Common myeloid progenitor, CD34-positive (primary cell): ENCODE measurements at regions not wholly inside any gene's neighbourhood (a gene's known extent, or its start where the extent isn't known, plus 50 kb on each side); places are given as distances from the start of the nearest gene placed in this dataset.

Experiments used
- CTCF ChIA-PET: fragments of 350-600 bp; sonication (Branson Sonifier 250); formaldehyde crosslinking; loops from one replicate; lab custom pipeline; 2021; ENCODE audit warnings: antibody characterized with exemption; lab: Charles Lee
- POLR2A ChIA-PET: fragments of 350-600 bp; sonication (Branson Sonifier 250); formaldehyde crosslinking; loops from one replicate; lab custom pipeline; 2021; ENCODE audit warnings: antibody characterized with exemption; lab: Charles Lee
- DNase-seq, 3 donors: peaks; one replicate each; pipeline versions ENCODE4 v3.0.0 to v3.0.0-alpha.2; 2013
- H3K27ac ChIP-seq, 2 experiments: 1 replicate in 1 of 2; 2 replicates in 1 of 2; pipeline ENCODE4 v1.7.0; 2013; ENCODE audit warnings: inconsistent platforms in 2 of 2, low read length in 2 of 2, mild to moderate bottlenecking in 2 of 2, low read depth in 1 of 2, moderate library complexity in 1 of 2; ENCODE audit not compliant: severe bottlenecking in 2 of 2, insufficient read depth in 1 of 2, poor library complexity in 1 of 2
- H3K27me3 ChIP-seq, 5 experiments: replicated peaks in 2 of 5; 1 replicate in 3 of 5; 2 replicates in 2 of 5; pipeline versions ENCODE4 v1.6.1 to v1.7.0; 2013; ENCODE audit warnings: low read length in 4 of 5, mild to moderate bottlenecking in 2 of 5, moderate library complexity in 2 of 5, inconsistent platforms in 1 of 5; ENCODE audit not compliant: insufficient read depth in 5 of 5, control insufficient read depth in 4 of 5
- H3K36me3 ChIP-seq, 4 experiments: 1 replicate in 2 of 4; 2 replicates in 2 of 4; pipeline versions ENCODE4 v1.6.1 to v1.7.0; 2013; ENCODE audit warnings: low read length in 3 of 4, control low read depth in 1 of 4, mild to moderate bottlenecking in 1 of 4; ENCODE audit not compliant: control insufficient read depth in 4 of 4, insufficient read depth in 4 of 4
- H3K4me1 ChIP-seq, 4 experiments: 1 replicate in 3 of 4; 2 replicates in 1 of 4; pipeline versions ENCODE4 v1.6.1 to v1.7.1; 2013; ENCODE audit warnings: low read length in 3 of 4, mild to moderate bottlenecking in 3 of 4, control low read depth in 1 of 4, inconsistent platforms in 1 of 4, moderate library complexity in 1 of 4; ENCODE audit not compliant: control insufficient read depth in 4 of 4, insufficient read depth in 4 of 4; ENCODE audit errors: control extremely low read depth in 1 of 4
- H3K4me3 ChIP-seq, 7 experiments: 1 replicate in 4 of 7; 2 replicates in 3 of 7; pipeline versions ENCODE4 v1.5.1 to v1.7.0; 2013; ENCODE audit warnings: mild to moderate bottlenecking in 7 of 7, low read length in 6 of 7, moderate library complexity in 6 of 7, inconsistent platforms in 2 of 7, low read depth in 2 of 7, control low read depth in 1 of 7; ENCODE audit not compliant: insufficient read depth in 4 of 7, control insufficient read depth in 1 of 7; ENCODE audit errors: extremely low read depth in 1 of 7
- H3K9me3 ChIP-seq, 5 experiments: 1 replicate in 4 of 5; 2 replicates in 1 of 5; pipeline versions ENCODE4 v1.6.1 to v1.7.1; 2013; ENCODE audit warnings: low read length in 4 of 5, mild to moderate bottlenecking in 2 of 5, inconsistent platforms in 1 of 5, low read depth in 1 of 5, moderate library complexity in 1 of 5; ENCODE audit not compliant: control insufficient read depth in 4 of 5, insufficient read depth in 2 of 5; ENCODE audit errors: control extremely low read depth in 1 of 5
- WGBS: methylation state at CpG from one replicate; pipeline ENCODE4 v1.1.5; 2013; ENCODE audit not compliant: insufficient coverage; 5-methylcytosine and 5-hydroxymethylcytosine counted together

GRCh38 chr1:239224100-239224499 lies 162.3 kb upstream of the CHRM3 start:
- H3K27me3 ChIP-seq: no peaks in the 10 kb centered on the region
- no peaks in the 10 kb centered on the region for H3K4me1 ChIP-seq
- H3K36me3 ChIP-seq: no peaks in the 10 kb centered on the region
- ChIA-PET CTCF (no interaction called here), POLR2A (no interaction called here)
- no peak overlapping the region for H3K4me3 ChIP-seq
- WGBS: no CpG with 5 or more reads among the region's 2 CpGs
- H3K9me3 ChIP-seq: peaks cover 0 to 45% (median 10%) of the 10 kb centered on the region in 5 experiments
- no peak overlapping the region for H3K27ac ChIP-seq
- DNase-seq: no peak

DNA sequence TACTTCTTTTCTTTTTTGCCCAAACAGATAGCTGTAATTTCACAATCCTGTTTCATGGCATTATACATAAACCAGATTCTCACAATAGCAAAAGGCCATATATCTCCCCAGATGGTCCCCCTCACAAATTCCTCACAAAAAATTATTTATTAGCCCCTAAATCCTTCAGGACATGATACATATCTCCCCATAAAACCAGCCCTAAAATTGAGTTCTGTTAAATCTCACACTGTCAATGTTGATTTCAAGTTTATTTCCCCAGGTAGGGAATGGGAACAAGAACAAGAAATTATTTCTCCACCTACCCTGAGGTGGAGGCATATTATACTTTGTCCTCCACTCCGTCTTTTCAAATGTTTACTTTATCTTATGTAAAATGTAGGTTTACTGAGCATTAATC lies 163.4 kb upstream of the CHRM3 start:
- H3K27ac ChIP-seq: no peak overlapping the region
- ChIA-PET CTCF (interaction anchor here (0.6 kb wide), 1 partner anchor 18 kb away, joined by 3 read pairs; no protein-coding TSS in a partner anchor), POLR2A (no interaction called here)
- no peaks in the 10 kb centered on the region for H3K36me3 ChIP-seq
- WGBS: 100% methylated on average over 1 of the region's 1 CpG
- peaks cover 0 to 45% (median 10%) of the 10 kb centered on the region in 5 experiments for H3K9me3 ChIP-seq
- no peaks in the 10 kb centered on the region for H3K27me3 ChIP-seq
- no peak for DNase-seq
- no peaks in the 10 kb centered on the region for H3K4me1 ChIP-seq
- no peak overlapping the region for H3K4me3 ChIP-seq

GRCh38 chr1:239221656-239222055 lies 164.7 kb upstream of the CHRM3 start:
- no peak for DNase-seq
- Histone ChIP-seq H3K4me3 (no peak overlapping the region), H3K9me3 (peaks cover 0 to 40% (median 4%) of the 10 kb centered on the region in 5 experiments), H3K36me3 (no peaks in the 10 kb centered on the region), H3K27me3 (no peaks in the 10 kb centered on the region), H3K4me1 (no peaks in the 10 kb centered on the region), H3K27ac (no peak overlapping the region)
- POLR2A ChIA-PET: no interaction called here
- CTCF ChIA-PET: no interaction called here
- no CpG with 5 or more reads among the region's 2 CpGs for WGBS

DNA sequence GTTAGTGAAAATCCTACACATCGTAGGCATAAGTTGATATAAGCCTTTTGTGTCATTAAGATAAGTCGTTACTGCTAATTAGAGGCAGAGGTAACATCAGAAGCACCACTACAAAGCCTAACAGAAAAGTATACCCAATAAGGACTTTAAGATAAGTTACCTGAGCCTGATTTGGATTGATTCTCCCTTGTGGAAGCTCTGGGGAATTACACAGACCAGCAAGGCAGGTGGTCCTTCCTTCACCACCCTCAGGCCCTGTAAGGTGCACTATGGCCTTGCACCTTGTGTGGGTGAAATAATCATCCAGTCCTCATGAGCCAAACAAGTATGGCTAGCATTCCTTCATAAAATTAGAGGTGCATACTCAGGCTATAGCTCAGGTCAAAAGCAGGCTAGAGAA lies 166.7 kb upstream of the CHRM3 start:
- POLR2A ChIA-PET: no interaction called here
- CTCF ChIA-PET: no interaction called here
- no peaks in the 10 kb centered on the region for H3K4me1 ChIP-seq
- no peak overlapping the region for H3K27ac ChIP-seq
- H3K36me3 ChIP-seq: no peaks in the 10 kb centered on the region
- WGBS: no CpG with 5 or more reads among the region's 2 CpGs
- no peak for DNase-seq
- H3K9me3 ChIP-seq: peaks cover 0 to 24% (median 4%) of the 10 kb centered on the region in 5 experiments
- no peaks in the 10 kb centered on the region for H3K27me3 ChIP-seq
- H3K4me3 ChIP-seq: no peak overlapping the region

- no CpG with 5 or more reads among the region's 1 CpG for WGBS
- H3K9me3 ChIP-seq: peaks cover 0 to 20% (median 4%) of the 10 kb centered on the region in 5 experiments
- DNase-seq: no peak
- H3K4me1 ChIP-seq: no peaks in the 10 kb centered on the region
- ChIA-PET POLR2A (no interaction called here), CTCF (no interaction called here)
- H3K4me3 ChIP-seq: no peak overlapping the region
- no peak overlapping the region for H3K27ac ChIP-seq
- H3K27me3 ChIP-seq: no peaks in the 10 kb centered on the region
- H3K36me3 ChIP-seq: no peaks in the 10 kb centered on the region
Observed at GRCh38 chr1:239218301-239218700, 168.1 kb upstream of the CHRM3 start.

- Histone ChIP-seq H3K4me3 (no peak overlapping the region), H3K4me1 (no peaks in the 10 kb centered on the region), H3K27me3 (no peaks in the 10 kb centered on the region), H3K36me3 (no peaks in the 10 kb centered on the region), H3K9me3 (no peaks in the 10 kb centered on the region), H3K27ac (no peak overlapping the region)
- DNase-seq: no peak
- POLR2A ChIA-PET: no interaction called here
- 96% methylated on average over 7 of the region's 10 CpGs for WGBS
- CTCF ChIA-PET: no interaction called here
Observed at GRCh38 chr1:239212811-239213220, 173.6 kb upstream of the CHRM3 start.

DNA sequence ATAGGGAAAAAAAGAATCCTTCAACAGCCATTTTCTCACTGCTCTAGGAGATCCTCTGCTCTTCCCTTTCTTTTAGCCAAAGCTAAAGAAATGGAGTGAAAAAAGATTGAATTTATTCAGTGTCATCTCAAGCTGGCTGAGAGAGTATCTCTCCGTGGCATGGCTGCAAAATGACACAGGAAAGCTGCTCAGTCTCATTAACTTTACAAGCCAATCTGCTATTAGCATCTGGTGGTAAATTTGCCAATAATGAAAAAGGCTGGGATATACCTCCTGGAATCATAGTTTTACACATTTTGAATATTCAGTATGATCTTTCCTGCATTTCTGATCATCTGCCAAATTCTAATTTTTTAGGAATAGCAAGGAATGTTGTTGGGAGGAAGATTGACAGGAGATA lies 176.8 kb upstream of the CHRM3 start:
- no peaks in the 10 kb centered on the region for H3K4me1 ChIP-seq
- H3K36me3 ChIP-seq: no peaks in the 10 kb centered on the region
- no peaks in the 10 kb centered on the region for H3K27me3 ChIP-seq
- ChIA-PET CTCF (no interaction called here), POLR2A (no interaction called here)
- no peak overlapping the region for H3K4me3 ChIP-seq
- no peak overlapping the region for H3K27ac ChIP-seq
- 100% methylated on average over 1 of the region's 1 CpG for WGBS
- H3K9me3 ChIP-seq: no peaks in the 10 kb centered on the region
- DNase-seq: no peak
